Nephron (organoid): ENCODE measurements at regions not wholly inside any gene's neighbourhood (a gene's known extent, or its start where the extent isn't known, plus 50 kb on each side); places are given as distances from the start of the nearest gene placed in this dataset.
"Not testable (repeated sequence)": the region's sequence is repeated elsewhere in the genome, so short reads cannot be mapped to it uniquely, and the experiment has no call there.

ENCODE experiments used
- H3K27ac Mint-ChIP-seq, 3 experiments: 2 replicates each; pipeline ENCODE4 v1.8.0; 2020; ENCODE audit warnings: mixed read lengths in 3 of 3, mild to moderate bottlenecking in 2 of 3, moderate library complexity in 1 of 3
- H3K27me3 Mint-ChIP-seq: 2 replicates; pipeline ENCODE4 v1.8.0; 2021; ENCODE audit warnings: low read depth, mild to moderate bottlenecking, moderate library complexity, mixed read lengths
- H3K36me3 Mint-ChIP-seq: 2 replicates; pipeline ENCODE4 v1.8.0; 2020; ENCODE audit warnings: low read depth, mixed read lengths
- H3K4me1 Mint-ChIP-seq: 2 replicates; pipeline ENCODE4 v1.8.0; 2020; ENCODE audit warnings: mixed read lengths
- H3K4me3 Mint-ChIP-seq, 3 experiments: 2 replicates each; pipeline ENCODE4 v1.8.0; 2020; ENCODE audit warnings: mild to moderate bottlenecking in 3 of 3, mixed read lengths in 3 of 3, moderate library complexity in 2 of 3
- H3K9me3 Mint-ChIP-seq: 2 replicates; pipeline ENCODE4 v1.8.0; 2020; ENCODE audit warnings: mixed read lengths
- TF ChIP-seq, protein P1 (sequence below), 3 experiments: fragments of 200-600 bp; sonication (generic); IDR thresholded peaks; one replicate each; pipeline ENCODE4 v1.5.0; 2021; ENCODE audit warnings: antibody characterized with exemption in 3 of 3; ENCODE audit not compliant: unreplicated experiment in 3 of 3

DNA sequence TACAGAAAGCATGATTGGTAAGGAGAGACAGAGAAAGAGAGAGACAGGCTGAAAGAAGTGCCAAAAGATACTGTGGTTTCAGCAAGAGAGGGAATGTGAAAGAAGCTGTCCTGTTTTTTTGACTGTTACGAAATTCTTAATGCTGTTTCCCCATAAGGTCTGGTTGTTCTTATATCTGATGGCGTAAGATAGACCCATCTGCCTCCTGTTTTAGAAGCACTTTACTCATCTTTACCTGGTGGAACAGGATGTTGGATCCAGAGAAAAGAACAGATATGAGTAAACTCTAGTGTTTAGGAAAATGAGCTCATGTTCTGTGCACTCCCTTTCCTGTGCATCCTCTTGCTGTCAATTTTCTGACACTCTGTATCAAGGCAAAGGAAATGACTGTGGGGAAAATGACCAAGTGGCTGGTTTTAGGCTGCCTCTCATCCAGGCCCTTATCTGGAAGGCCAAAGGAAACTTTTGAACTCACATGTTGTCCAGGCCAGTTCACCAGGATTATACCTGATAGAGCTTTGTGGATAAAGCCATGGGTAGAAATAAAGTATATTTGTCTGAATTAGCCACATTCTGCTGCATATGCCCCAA, 311.7 kb upstream of the HTR2C start:
- no peak overlapping the region for H3K4me3 Mint-ChIP-seq
- peaks cover 3% of the 10 kb centered on the region for H3K9me3 Mint-ChIP-seq
- no peaks in the 10 kb centered on the region for H3K27me3 Mint-ChIP-seq
- H3K36me3 Mint-ChIP-seq = no peaks in the 10 kb centered on the region
- H3K4me1 Mint-ChIP-seq = no peaks in the 10 kb centered on the region
- TF ChIP-seq, protein P1, sequence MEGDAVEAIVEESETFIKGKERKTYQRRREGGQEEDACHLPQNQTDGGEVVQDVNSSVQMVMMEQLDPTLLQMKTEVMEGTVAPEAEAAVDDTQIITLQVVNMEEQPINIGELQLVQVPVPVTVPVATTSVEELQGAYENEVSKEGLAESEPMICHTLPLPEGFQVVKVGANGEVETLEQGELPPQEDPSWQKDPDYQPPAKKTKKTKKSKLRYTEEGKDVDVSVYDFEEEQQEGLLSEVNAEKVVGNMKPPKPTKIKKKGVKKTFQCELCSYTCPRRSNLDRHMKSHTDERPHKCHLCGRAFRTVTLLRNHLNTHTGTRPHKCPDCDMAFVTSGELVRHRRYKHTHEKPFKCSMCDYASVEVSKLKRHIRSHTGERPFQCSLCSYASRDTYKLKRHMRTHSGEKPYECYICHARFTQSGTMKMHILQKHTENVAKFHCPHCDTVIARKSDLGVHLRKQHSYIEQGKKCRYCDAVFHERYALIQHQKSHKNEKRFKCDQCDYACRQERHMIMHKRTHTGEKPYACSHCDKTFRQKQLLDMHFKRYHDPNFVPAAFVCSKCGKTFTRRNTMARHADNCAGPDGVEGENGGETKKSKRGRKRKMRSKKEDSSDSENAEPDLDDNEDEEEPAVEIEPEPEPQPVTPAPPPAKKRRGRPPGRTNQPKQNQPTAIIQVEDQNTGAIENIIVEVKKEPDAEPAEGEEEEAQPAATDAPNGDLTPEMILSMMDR (IDR thresholded peaks at IDR 0.05; ENCODE audit: unreplicated experiment in 3 of 3) = no peak
- no peak overlapping the region for H3K27ac Mint-ChIP-seq

DNA sequence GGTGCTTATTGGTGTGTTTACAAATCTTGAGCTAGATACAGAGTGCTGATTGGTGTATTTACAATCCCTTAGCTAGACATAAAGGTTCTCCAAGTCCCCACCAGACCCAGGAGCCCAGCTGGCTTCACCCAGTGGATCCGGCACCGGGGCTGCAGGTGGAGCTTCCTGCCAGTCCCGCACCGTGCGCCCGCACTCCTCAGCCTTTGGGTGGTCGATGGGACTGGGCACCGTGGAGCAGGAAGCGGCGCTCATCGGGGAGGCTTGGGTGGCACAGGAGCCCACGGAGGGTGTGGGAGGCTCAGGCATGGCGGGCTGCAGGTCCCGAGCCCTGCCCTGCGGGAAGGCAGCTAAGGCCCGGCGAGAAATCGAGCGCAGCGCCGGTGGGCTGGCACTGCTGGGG, 313.5 kb upstream of the HTR2C start:
- not testable (repeated sequence) for H3K4me3 Mint-ChIP-seq, H3K4me1 Mint-ChIP-seq, H3K27ac Mint-ChIP-seq, H3K27me3 Mint-ChIP-seq, H3K9me3 Mint-ChIP-seq, H3K36me3 Mint-ChIP-seq

DNA sequence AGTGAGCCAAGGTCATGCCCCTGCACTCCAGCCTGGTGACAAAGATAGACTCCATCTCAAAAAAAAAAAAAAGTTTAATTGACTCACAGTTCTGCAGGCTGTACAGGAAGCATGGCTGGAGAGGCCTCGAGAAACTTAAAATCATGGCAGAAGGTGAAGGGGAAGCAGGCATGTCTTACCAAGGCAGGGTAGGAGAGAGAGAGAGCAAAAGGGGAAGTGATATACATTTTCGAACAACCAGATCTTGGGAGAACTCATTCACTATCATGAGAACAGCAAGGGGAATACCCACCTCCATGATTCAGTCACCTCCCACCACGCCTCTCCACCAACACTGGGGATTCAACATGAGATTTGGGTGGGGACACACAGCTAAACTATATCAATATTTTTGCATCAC, 315.2 kb upstream of the HTR2C start:
- no peak overlapping the region for H3K27ac Mint-ChIP-seq

DNA sequence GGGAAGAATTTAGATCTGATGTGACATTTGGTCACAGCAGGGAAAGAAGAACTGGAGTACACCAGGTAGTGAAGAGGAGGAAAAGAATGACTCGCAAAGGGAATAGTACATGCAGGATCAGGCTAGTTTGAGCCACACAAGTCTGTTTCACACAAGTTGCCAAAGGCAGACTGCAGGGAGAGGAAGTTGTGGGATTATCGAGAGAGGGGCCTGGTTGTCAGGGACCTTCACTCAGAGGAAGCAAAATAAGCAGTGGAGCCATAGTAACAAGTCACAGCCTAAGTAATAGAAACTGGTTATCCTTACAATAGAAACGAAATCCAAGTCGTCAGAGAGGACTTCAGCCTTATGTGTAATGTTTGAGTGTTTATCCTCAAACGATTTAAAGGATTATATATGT, 316.7 kb upstream of the HTR2C start:
- TF ChIP-seq, protein P1 (IDR thresholded peaks at IDR 0.05; ENCODE audit: unreplicated experiment in 3 of 3) = no peak
- Mint-ChIP-seq H3K4me1 (no peaks in the 10 kb centered on the region), H3K9me3 (peaks cover 3% of the 10 kb centered on the region), H3K27me3 (no peaks in the 10 kb centered on the region), H3K27ac (no peak overlapping the region), H3K36me3 (no peaks in the 10 kb centered on the region), H3K4me3 (no peak overlapping the region)

More for the DNA sequence above, 315.2 kb upstream of the HTR2C start:
- peaks cover 3% of the 10 kb centered on the region for H3K9me3 Mint-ChIP-seq
- H3K27me3 Mint-ChIP-seq = no peaks in the 10 kb centered on the region
- no peak overlapping the region for H3K4me3 Mint-ChIP-seq
- H3K4me1 Mint-ChIP-seq = no peaks in the 10 kb centered on the region
- TF ChIP-seq, protein P1 (IDR thresholded peaks at IDR 0.05; ENCODE audit: unreplicated experiment in 3 of 3) = no peak
- H3K36me3 Mint-ChIP-seq = no peaks in the 10 kb centered on the region

DNA sequence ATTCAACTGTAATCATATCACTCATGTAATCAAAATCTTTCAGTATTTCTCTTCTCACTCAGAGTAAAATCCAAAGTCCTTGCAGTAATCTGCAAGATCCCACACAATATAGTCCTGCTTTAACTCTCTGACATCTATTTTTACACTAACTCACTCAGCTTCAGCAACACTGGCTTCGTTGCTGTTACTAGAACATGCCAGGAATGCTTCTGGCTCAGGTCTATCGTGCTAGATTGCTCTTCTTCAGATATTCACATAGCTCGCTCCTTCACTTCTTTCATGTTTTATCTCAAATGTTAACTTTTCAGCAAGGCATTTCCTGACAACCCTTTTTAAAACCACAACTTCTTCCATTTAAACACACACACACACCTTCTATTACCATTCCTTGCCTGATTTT, 331.7 kb upstream of the HTR2C start:
- Mint-ChIP-seq H3K4me1 (no peaks in the 10 kb centered on the region), H3K27ac (no peak overlapping the region), H3K36me3 (no peaks in the 10 kb centered on the region), H3K4me3 (no peak overlapping the region), H3K9me3 (no peaks in the 10 kb centered on the region), H3K27me3 (no peaks in the 10 kb centered on the region)
- TF ChIP-seq, protein P1 (IDR thresholded peaks at IDR 0.05; ENCODE audit: unreplicated experiment in 3 of 3) = no peak

DNA sequence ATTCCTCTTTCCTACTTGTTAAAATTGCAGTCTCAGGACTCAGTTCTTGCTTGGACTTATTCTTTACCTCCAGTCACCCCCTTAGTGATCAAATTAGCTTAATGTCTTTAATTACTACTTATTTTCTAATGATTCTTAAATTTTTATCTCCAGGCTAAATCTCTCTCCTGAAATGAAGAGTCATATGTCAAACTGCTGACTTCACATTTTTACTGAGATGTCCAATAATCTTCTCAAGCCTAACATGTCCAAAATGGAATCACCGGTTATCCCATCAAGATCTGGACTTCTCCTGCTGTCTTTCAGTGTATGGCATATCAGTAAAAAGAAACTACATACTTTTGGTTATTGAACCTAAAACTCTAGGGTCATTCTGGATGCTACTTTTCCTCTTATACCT, 332.3 kb upstream of the HTR2C start:
- no peak overlapping the region for H3K27ac Mint-ChIP-seq
- TF ChIP-seq, protein P1 (IDR thresholded peaks at IDR 0.05; ENCODE audit: unreplicated experiment in 3 of 3) = no peak
- no peaks in the 10 kb centered on the region for H3K4me1 Mint-ChIP-seq
- H3K36me3 Mint-ChIP-seq = no peaks in the 10 kb centered on the region
- no peak overlapping the region for H3K4me3 Mint-ChIP-seq
- no peaks in the 10 kb centered on the region for H3K27me3 Mint-ChIP-seq
- H3K9me3 Mint-ChIP-seq = no peaks in the 10 kb centered on the region
